Liver (tissue), 8 donors: ENCODE measurements at regions not wholly inside any gene's neighbourhood (a gene's known extent, or its start where the extent isn't known, plus 50 kb on each side); places are given as distances from the start of the nearest gene placed in this dataset.

ENCODE experiments used
- DNase-seq: peaks from one replicate; pipeline ENCODE4 v3.0.0-alpha.2; 2017; ENCODE audit warnings: low spot score
- H3K27ac ChIP-seq, 2 donors: one replicate each; pipeline ENCODE4 v1.7.0; 2013; ENCODE audit warnings: inconsistent platforms in 2 of 2, low read length in 2 of 2, control low read depth in 1 of 2, low read depth in 1 of 2, mild to moderate bottlenecking in 1 of 2
- H3K27me3 ChIP-seq, 4 donors: one replicate each; pipeline versions ENCODE4 v1.6.1 to v1.7.0; 2013; ENCODE audit warnings: low read length in 3 of 4, inconsistent platforms in 1 of 4, mild to moderate bottlenecking in 1 of 4, moderate library complexity in 1 of 4; ENCODE audit not compliant: control insufficient read depth in 4 of 4, insufficient read depth in 4 of 4
- H3K36me3 ChIP-seq, 4 donors: one replicate each; pipeline versions ENCODE4 v1.6.1 to v1.7.0; 2013; ENCODE audit warnings: low read length in 3 of 4, mild to moderate bottlenecking in 3 of 4, low read depth in 1 of 4, moderate library complexity in 1 of 4; ENCODE audit not compliant: control insufficient read depth in 4 of 4, insufficient read depth in 3 of 4
- H3K4me1 ChIP-seq, 4 donors: one replicate each; pipeline versions ENCODE4 v1.6.1 to v1.7.0; 2013; ENCODE audit warnings: low read length in 3 of 4, mild to moderate bottlenecking in 3 of 4, moderate library complexity in 1 of 4; ENCODE audit not compliant: control insufficient read depth in 4 of 4, insufficient read depth in 4 of 4
- H3K4me3 ChIP-seq, 3 donors: one replicate each; pipeline versions ENCODE4 v1.6.1 to v1.7.0; 2013; ENCODE audit warnings: low read length in 3 of 3, control low read depth in 1 of 3, low read depth in 1 of 3, mild to moderate bottlenecking in 1 of 3
- H3K9ac ChIP-seq, 2 donors: one replicate each; pipeline ENCODE4 v1.7.0; 2013; ENCODE audit warnings: low read length in 2 of 2, mild to moderate bottlenecking in 2 of 2, moderate library complexity in 2 of 2, control low read depth in 1 of 2, low read depth in 1 of 2
- H3K9me3 ChIP-seq, 4 donors: one replicate each; pipeline versions ENCODE4 v1.6.1 to v1.7.0; 2013; ENCODE audit warnings: low read length in 3 of 4; ENCODE audit not compliant: control insufficient read depth in 4 of 4
- ATF3 ChIP-seq: IDR thresholded peaks from 2 replicates; pipeline ENCODE4 v1.6.1; 2016; ENCODE audit warnings: antibody characterized with exemption
- CTCF ChIP-seq: fragments of 150-350 bp; IDR thresholded peaks from 2 replicates; pipeline ENCODE4 v1.5.1; 2017; ENCODE audit warnings: improper control_type of control experiment, low read depth, low read length; ENCODE audit not compliant: missing input control
- EGR1 ChIP-seq, 2 donors: IDR thresholded peaks; 2 replicates each; pipeline ENCODE4 v1.6.1; 2016 to 2018; ENCODE audit warnings: antibody characterized with exemption in 2 of 2, low read depth in 2 of 2
- FOXA2 ChIP-seq: IDR thresholded peaks from 2 replicates; pipeline ENCODE4 v1.6.1; 2016; ENCODE audit warnings: antibody characterized with exemption
- GABPA ChIP-seq, 2 donors: IDR thresholded peaks in 1 of 2; conservative IDR thresholded peaks in 1 of 2; 2 replicates each; pipeline ENCODE4 v1.6.1; 2016; ENCODE audit warnings: antibody characterized with exemption in 2 of 2, mild to moderate bottlenecking in 1 of 2, moderate library complexity in 1 of 2
- HNF4A ChIP-seq, 2 donors: conservative IDR thresholded peaks; 2 replicates each; pipeline ENCODE4 v1.6.1; 2016; ENCODE audit warnings: antibody characterized with exemption in 2 of 2, mild to moderate bottlenecking in 2 of 2
- HNF4G ChIP-seq: IDR thresholded peaks from 2 replicates; pipeline ENCODE4 v1.6.1; 2016; ENCODE audit warnings: antibody characterized with exemption
- MAX ChIP-seq: IDR thresholded peaks from 2 replicates; pipeline ENCODE4 v1.6.1; 2016; ENCODE audit warnings: antibody characterized with exemption
- NR2F2 ChIP-seq: IDR thresholded peaks from 2 replicates; pipeline ENCODE4 v1.6.1; 2016; ENCODE audit warnings: antibody characterized with exemption
- RAD21 ChIP-seq, 2 donors: IDR thresholded peaks; 2 replicates each; pipeline ENCODE4 v1.6.1; 2016; ENCODE audit warnings: antibody characterized with exemption in 2 of 2, mild to moderate bottlenecking in 2 of 2
- REST ChIP-seq: IDR thresholded peaks from 2 replicates; pipeline ENCODE4 v1.6.1; 2016; ENCODE audit warnings: antibody characterized with exemption, mild to moderate bottlenecking
- SP1 ChIP-seq: IDR thresholded peaks from 2 replicates; pipeline ENCODE4 v1.6.1; 2018; ENCODE audit warnings: antibody characterized with exemption, mild to moderate bottlenecking
- TAF1 ChIP-seq: conservative IDR thresholded peaks from 2 replicates; pipeline ENCODE4 v1.6.1; 2016; ENCODE audit warnings: antibody characterized with exemption, mild to moderate bottlenecking
- ZBTB33 ChIP-seq: IDR thresholded peaks from 2 replicates; pipeline ENCODE4 v1.6.1; 2016; ENCODE audit warnings: antibody characterized with exemption
- WGBS: extraction: QIAGEN DNeasy Blood & Tissue Kit; methylation state at CpG from one replicate; pipeline ENCODE4 v1.1.7; 2013; 5-methylcytosine and 5-hydroxymethylcytosine counted together
- donor health status: healthy.
- donor health status: healthy.
- donor health status: healthy.
- donor health status: healthy.
- donor health status: healthy.

GRCh38 chr4:189763583-189763982, 177.1 kb upstream of the FRG1 start:
- H3K4me1 ChIP-seq: no peaks in the 10 kb centered on the region
- H3K27ac ChIP-seq: no peak overlapping the region
- no peak overlapping the region for H3K4me3 ChIP-seq
- TF ChIP-seq ZBTB33: no peak
- no peak for TF ChIP-seq HNF4G
- TF ChIP-seq HNF4A (conservative IDR thresholded peaks at IDR 0.05): no peak
- H3K36me3 ChIP-seq: no peaks in the 10 kb centered on the region
- 69% methylated on average over 3 of the region's 3 CpGs for WGBS
- H3K9me3 ChIP-seq: no peaks in the 10 kb centered on the region
- peaks cover 0 to 2% (median 0%) of the 10 kb centered on the region in 4 donors for H3K27me3 ChIP-seq
- DNase-seq: no peak
- no peak overlapping the region for H3K9ac ChIP-seq

GRCh38 chr4:189765301-189765700, 175.4 kb upstream of the FRG1 start:
- Histone ChIP-seq H3K4me1 (no peaks in the 10 kb centered on the region), H3K9me3 (no peaks in the 10 kb centered on the region), H3K9ac (no peak overlapping the region), H3K27ac (no peak overlapping the region), H3K36me3 (no peaks in the 10 kb centered on the region), H3K27me3 (peaks cover 0 to 4% (median 0%) of the 10 kb centered on the region in 4 donors), H3K4me3 (no peak overlapping the region)
- DNase-seq: no peak
- TF ChIP-seq MAX (no peak), RAD21 (IDR thresholded peaks at IDR 0.05) (no peak), ZBTB33 (no peak), EGR1 (IDR thresholded peaks at IDR 0.05; ENCODE audit: low read depth in 2 of 2) (no peak), FOXA2 (no peak), SP1 (no peak), CTCF (no peak), NR2F2 (no peak), REST (no peak), TAF1 (no peak), ATF3 (no peak), GABPA (IDR thresholded peaks at IDR 0.05 in 1 of 2, conservative IDR thresholded peaks at IDR 0.05 in 1 of 2) (no peak)
- 76% methylated on average over 10 of the region's 10 CpGs for WGBS
